Common myeloid progenitor, CD34-positive (primary cell): ENCODE measurements at regions not wholly inside any gene's neighbourhood (a gene's known extent, or its start where the extent isn't known, plus 50 kb on each side); places are given as distances from the start of the nearest gene placed in this dataset.

Source experiments
- CTCF ChIA-PET: fragments of 350-600 bp; sonication (Branson Sonifier 250); formaldehyde crosslinking; loops from one replicate; lab custom pipeline; 2021; ENCODE audit warnings: antibody characterized with exemption; lab: Charles Lee
- POLR2A ChIA-PET: fragments of 350-600 bp; sonication (Branson Sonifier 250); formaldehyde crosslinking; loops from one replicate; lab custom pipeline; 2021; ENCODE audit warnings: antibody characterized with exemption; lab: Charles Lee
- DNase-seq, 3 donors: peaks; one replicate each; pipeline versions ENCODE4 v3.0.0 to v3.0.0-alpha.2; 2013
- H3K27ac ChIP-seq, 2 experiments: 1 replicate in 1 of 2; 2 replicates in 1 of 2; pipeline ENCODE4 v1.7.0; 2013; ENCODE audit warnings: inconsistent platforms in 2 of 2, low read length in 2 of 2, mild to moderate bottlenecking in 2 of 2, low read depth in 1 of 2, moderate library complexity in 1 of 2; ENCODE audit not compliant: severe bottlenecking in 2 of 2, insufficient read depth in 1 of 2, poor library complexity in 1 of 2
- H3K27me3 ChIP-seq, 5 experiments: replicated peaks in 2 of 5; 1 replicate in 3 of 5; 2 replicates in 2 of 5; pipeline versions ENCODE4 v1.6.1 to v1.7.0; 2013; ENCODE audit warnings: low read length in 4 of 5, mild to moderate bottlenecking in 2 of 5, moderate library complexity in 2 of 5, inconsistent platforms in 1 of 5; ENCODE audit not compliant: insufficient read depth in 5 of 5, control insufficient read depth in 4 of 5
- H3K36me3 ChIP-seq, 4 experiments: 1 replicate in 2 of 4; 2 replicates in 2 of 4; pipeline versions ENCODE4 v1.6.1 to v1.7.0; 2013; ENCODE audit warnings: low read length in 3 of 4, control low read depth in 1 of 4, mild to moderate bottlenecking in 1 of 4; ENCODE audit not compliant: control insufficient read depth in 4 of 4, insufficient read depth in 4 of 4
- H3K4me1 ChIP-seq, 4 experiments: 1 replicate in 3 of 4; 2 replicates in 1 of 4; pipeline versions ENCODE4 v1.6.1 to v1.7.1; 2013; ENCODE audit warnings: low read length in 3 of 4, mild to moderate bottlenecking in 3 of 4, control low read depth in 1 of 4, inconsistent platforms in 1 of 4, moderate library complexity in 1 of 4; ENCODE audit not compliant: control insufficient read depth in 4 of 4, insufficient read depth in 4 of 4; ENCODE audit errors: control extremely low read depth in 1 of 4
- H3K4me3 ChIP-seq, 7 experiments: 1 replicate in 4 of 7; 2 replicates in 3 of 7; pipeline versions ENCODE4 v1.5.1 to v1.7.0; 2013; ENCODE audit warnings: mild to moderate bottlenecking in 7 of 7, low read length in 6 of 7, moderate library complexity in 6 of 7, inconsistent platforms in 2 of 7, low read depth in 2 of 7, control low read depth in 1 of 7; ENCODE audit not compliant: insufficient read depth in 4 of 7, control insufficient read depth in 1 of 7; ENCODE audit errors: extremely low read depth in 1 of 7
- H3K9me3 ChIP-seq, 5 experiments: 1 replicate in 4 of 5; 2 replicates in 1 of 5; pipeline versions ENCODE4 v1.6.1 to v1.7.1; 2013; ENCODE audit warnings: low read length in 4 of 5, mild to moderate bottlenecking in 2 of 5, inconsistent platforms in 1 of 5, low read depth in 1 of 5, moderate library complexity in 1 of 5; ENCODE audit not compliant: control insufficient read depth in 4 of 5, insufficient read depth in 2 of 5; ENCODE audit errors: control extremely low read depth in 1 of 5
- WGBS: methylation state at CpG from one replicate; pipeline ENCODE4 v1.1.5; 2013; ENCODE audit not compliant: insufficient coverage; 5-methylcytosine and 5-hydroxymethylcytosine counted together

GRCh38 chr9:91148306-91148705, 213.4 kb downstream of the AUH start:
- DNase-seq: no peak
- Histone ChIP-seq H3K4me3 (no peak overlapping the region), H3K9me3 (peaks cover 0 to 10% (median 2%) of the 10 kb centered on the region in 5 experiments), H3K4me1 (peaks cover 22 to 47% (median 39%) of the 10 kb centered on the region in 4 experiments), H3K36me3 (no peaks in the 10 kb centered on the region), H3K27me3 (no peaks in the 10 kb centered on the region), H3K27ac (no peak overlapping the region)
- 83% methylated on average over 2 of the region's 4 CpGs for WGBS
- ChIA-PET CTCF (interaction anchor here (0.7 kb wide), 1 partner anchor 54 kb away, joined by 3 read pairs; no protein-coding TSS in a partner anchor), POLR2A (interaction anchor here (0.5 kb wide), 1 partner anchor 163 kb away, joined by 5 read pairs; no protein-coding TSS in a partner anchor)

DNA sequence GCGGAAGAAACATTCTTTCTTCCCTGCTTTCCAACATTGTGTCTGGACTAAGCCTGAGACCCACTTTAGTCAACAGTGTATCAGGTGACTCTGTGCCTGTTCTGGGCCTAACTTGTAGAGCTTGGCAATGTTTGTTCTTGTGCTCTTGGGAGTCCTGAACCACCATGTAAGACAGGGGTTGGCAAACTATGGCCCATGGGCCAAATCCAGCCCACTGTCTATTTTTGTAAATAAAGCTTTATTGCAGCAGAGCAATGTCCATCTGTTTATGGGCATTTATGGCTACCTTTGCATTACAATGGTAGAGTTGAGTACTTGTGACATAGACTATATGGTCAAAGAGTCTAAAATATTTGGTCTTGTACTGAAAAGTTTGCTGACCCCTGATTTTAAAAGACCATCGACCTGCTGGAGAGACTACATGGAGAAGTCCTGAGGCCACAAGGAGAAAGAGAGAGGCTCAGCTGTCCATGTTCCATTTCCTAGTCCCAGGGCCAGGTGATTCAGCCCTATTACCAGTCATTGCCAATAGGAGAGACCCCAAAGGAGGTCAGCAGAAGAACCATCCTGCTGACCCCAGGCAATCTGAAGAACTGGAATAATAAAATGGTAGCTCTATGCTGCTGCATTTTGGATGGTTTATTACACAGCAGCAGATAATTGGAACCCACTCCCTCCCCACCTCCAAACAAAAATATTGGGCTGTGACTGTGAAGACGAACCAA, 211.3 kb downstream of the AUH start:
- ChIA-PET CTCF (interaction anchor here (0.7 to 5.3 kb wide), 14 partner anchors 10 to 276 kb away, joined by 3 to 22 read pairs (median 4); no protein-coding TSS in a partner anchor), POLR2A (interaction anchor here (1.0 to 2.2 kb wide), 7 partner anchors 12 to 274 kb away, joined by 3 to 18 read pairs (median 6); partner anchors contain the start of gene NFIL3)
- H3K27ac ChIP-seq: peak overlapping the region; percentile 40 to 75
- no peaks in the 10 kb centered on the region for H3K27me3 ChIP-seq
- peaks cover 0 to 13% (median 0%) of the 10 kb centered on the region in 5 experiments for H3K9me3 ChIP-seq
- H3K4me1 ChIP-seq: peaks cover 22 to 47% (median 39%) of the 10 kb centered on the region in 4 experiments
- H3K4me3 ChIP-seq: peak overlapping the region in 4 of 7 experiments; percentile 6 to 48 (median 32)
- no peaks in the 10 kb centered on the region for H3K36me3 ChIP-seq
- no peak for DNase-seq
- WGBS: 71% methylated on average over 3 of the region's 3 CpGs

- H3K9me3 ChIP-seq: peaks cover 0 to 13% (median 0%) of the 10 kb centered on the region in 5 experiments
- 0% methylated on average over 3 of the region's 5 CpGs for WGBS
- ChIA-PET CTCF (interaction anchor here (0.7 to 5.3 kb wide), 15 partner anchors 11 to 276 kb away, joined by 3 to 22 read pairs (median 4); no protein-coding TSS in a partner anchor), POLR2A (interaction anchor here (1.0 to 2.2 kb wide), 7 partner anchors 11 to 273 kb away, joined by 3 to 18 read pairs (median 6); partner anchors contain the start of gene NFIL3)
- no peaks in the 10 kb centered on the region for H3K27me3 ChIP-seq
- H3K4me3 ChIP-seq: peak overlapping the region in 4 of 7 experiments; percentile 4 to 46 (median 16)
- peak overlapping the region; percentile 41 to 75 for H3K27ac ChIP-seq
- H3K4me1 ChIP-seq: peaks cover 22 to 46% (median 39%) of the 10 kb centered on the region in 4 experiments
- H3K36me3 ChIP-seq: no peaks in the 10 kb centered on the region
- peak; percentile 97 to 99 (median 99) for DNase-seq
Measured at GRCh38 chr9:91150998-91151717, 210.6 kb downstream of the AUH start.

DNA sequence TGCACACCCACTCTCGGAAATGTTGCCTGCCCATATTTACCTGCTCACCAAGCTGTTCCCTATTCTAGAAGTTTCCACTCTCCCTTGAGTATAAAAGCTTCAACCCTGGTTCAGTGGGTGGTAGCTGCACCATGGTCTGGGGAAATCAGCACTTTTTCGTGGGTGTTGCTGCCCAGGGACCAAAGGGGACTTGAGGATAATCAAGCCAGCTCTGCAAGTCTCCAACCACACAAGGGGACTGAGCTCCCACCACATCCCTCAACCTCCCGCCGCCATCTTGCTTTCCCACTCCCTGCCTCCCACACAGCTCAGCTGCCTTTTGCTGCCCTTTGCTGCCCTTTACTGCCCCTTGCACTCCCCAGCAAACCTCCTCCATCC, 210.0 kb downstream of the AUH start:
- CTCF ChIA-PET: interaction anchor here (0.7 to 5.3 kb wide), 11 partner anchors 9 to 277 kb away, joined by 3 to 22 read pairs (median 5); no protein-coding TSS in a partner anchor
- Histone ChIP-seq H3K4me3 (peak overlapping the region in 4 of 7 experiments; percentile 4 to 32 (median 16)), H3K27ac (peak overlapping the region; percentile 41 to 75), H3K9me3 (peaks cover 0 to 13% (median 0%) of the 10 kb centered on the region in 5 experiments), H3K27me3 (no peaks in the 10 kb centered on the region), H3K4me1 (peaks cover 22 to 44% (median 36%) of the 10 kb centered on the region in 4 experiments), H3K36me3 (no peaks in the 10 kb centered on the region)
- WGBS: 57% methylated on average over 3 of the region's 4 CpGs
- no peak for DNase-seq
- POLR2A ChIA-PET: interaction anchor here (1.2 to 2.2 kb wide), 6 partner anchors 11 to 273 kb away, joined by 3 to 18 read pairs (median 6); partner anchors contain the start of gene NFIL3

GRCh38 chr9:91154686-91155085, 207.0 kb downstream of the AUH start:
- WGBS: no CpG with 5 or more reads among the region's 3 CpGs
- ChIA-PET POLR2A (no interaction called here), CTCF (interaction anchor here (1.4 to 5.3 kb wide), 3 partner anchors 10 to 36 kb away, joined by 4 to 22 read pairs (median 4); no protein-coding TSS in a partner anchor)
- Histone ChIP-seq H3K4me1 (peaks cover 18 to 29% (median 25%) of the 10 kb centered on the region in 4 experiments), H3K4me3 (no peak overlapping the region), H3K9me3 (peaks cover 0 to 13% (median 0%) of the 10 kb centered on the region in 5 experiments), H3K36me3 (no peaks in the 10 kb centered on the region), H3K27me3 (no peaks in the 10 kb centered on the region), H3K27ac (no peak overlapping the region)
- no peak for DNase-seq

DNA sequence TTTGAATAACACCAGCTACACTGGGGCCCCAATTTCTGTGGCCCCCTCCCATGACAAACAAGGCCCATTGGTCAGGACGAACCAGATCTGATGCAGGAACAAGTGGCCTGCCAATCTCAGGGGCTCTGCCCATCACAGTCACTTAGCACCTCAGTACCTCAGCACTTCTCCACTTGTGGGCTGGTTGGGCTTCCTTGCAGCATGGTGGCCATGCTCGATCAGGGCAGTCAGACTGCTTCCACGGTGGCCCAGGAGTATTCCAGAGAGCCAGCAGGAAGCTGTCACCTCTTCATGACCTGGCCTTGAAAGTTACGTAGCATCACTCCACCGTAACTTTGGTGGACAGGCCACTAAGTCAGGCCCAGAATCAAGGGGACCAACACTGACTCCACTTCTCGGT, 206.5 kb downstream of the AUH start:
- Histone ChIP-seq H3K27ac (no peak overlapping the region), H3K9me3 (peaks cover 0 to 13% (median 0%) of the 10 kb centered on the region in 5 experiments), H3K4me1 (peaks cover 18 to 26% (median 23%) of the 10 kb centered on the region in 4 experiments), H3K4me3 (no peak overlapping the region), H3K27me3 (no peaks in the 10 kb centered on the region), H3K36me3 (no peaks in the 10 kb centered on the region)
- ChIA-PET CTCF (interaction anchor here (5.3 kb wide), 1 partner anchor 9 kb away, joined by 22 read pairs; no protein-coding TSS in a partner anchor), POLR2A (no interaction called here)
- 98% methylated on average over 5 of the region's 6 CpGs for WGBS
- DNase-seq: no peak
